ENCODE measurements at regions not wholly inside any gene's neighbourhood (a gene's known extent, or its start where the extent isn't known, plus 50 kb on each side); places are given as distances from the start of the nearest gene placed in this dataset.

- TF ChIP-seq CTCF (IDR thresholded peaks at IDR 0.05) (no peak), POLR2A (IDR thresholded peaks at IDR 0.05) (no peak)
Measured at GRCh38 chr5:160959804-160960203, 107.8 kb upstream of the ATP10B start.

Data from lower leg skin (tissue), 3 donors.